ENCODE measurements at regions not wholly inside any gene's neighbourhood (a gene's known extent, or its start where the extent isn't known, plus 50 kb on each side); places are given as distances from the start of the nearest gene placed in this dataset.
"Not testable (repeated sequence)": the region's sequence is repeated elsewhere in the genome, so short reads cannot be mapped to it uniquely, and the experiment has no call there.

DNA sequence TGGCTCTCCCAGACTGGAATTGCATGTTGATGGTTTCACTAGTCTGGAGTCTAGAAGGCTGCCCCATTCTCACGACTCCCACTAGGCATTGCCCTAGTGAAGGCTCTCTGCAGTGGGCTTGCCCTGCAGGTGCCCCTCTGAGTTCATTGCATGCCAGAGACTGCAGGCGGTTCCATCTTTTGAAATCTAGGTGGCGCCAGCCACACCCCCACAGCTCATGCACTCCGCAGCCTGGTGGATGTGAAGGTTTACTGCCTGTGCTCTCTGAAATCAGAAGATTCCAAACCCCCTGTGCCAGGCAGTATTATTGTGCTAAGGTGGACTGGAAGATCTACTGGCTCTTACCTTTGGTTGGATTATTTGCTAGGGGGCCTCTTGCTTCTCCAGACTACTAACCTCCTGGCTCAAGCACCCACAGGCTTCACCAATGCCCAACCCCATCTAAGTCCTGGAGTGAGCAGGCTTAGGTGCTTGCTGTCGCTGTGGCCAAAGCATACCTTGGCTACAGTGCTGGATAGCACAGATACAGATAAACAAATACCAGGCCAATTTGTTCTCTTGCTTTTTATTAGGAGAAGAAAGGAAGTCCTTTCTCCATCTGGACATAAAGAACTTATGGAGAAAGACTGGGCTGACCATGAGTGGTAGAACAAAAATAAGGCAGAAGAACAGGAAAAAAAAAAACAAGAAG, 83.5 kb upstream of the SIM2 start:
- DNase-seq (ENCODE audit: low read depth), result no peak
- H3K4me3 ChIP-seq (ENCODE audit: control insufficient read depth, low read depth, low read length), result no peak overlapping the region
- TF ChIP-seq, protein P1, sequence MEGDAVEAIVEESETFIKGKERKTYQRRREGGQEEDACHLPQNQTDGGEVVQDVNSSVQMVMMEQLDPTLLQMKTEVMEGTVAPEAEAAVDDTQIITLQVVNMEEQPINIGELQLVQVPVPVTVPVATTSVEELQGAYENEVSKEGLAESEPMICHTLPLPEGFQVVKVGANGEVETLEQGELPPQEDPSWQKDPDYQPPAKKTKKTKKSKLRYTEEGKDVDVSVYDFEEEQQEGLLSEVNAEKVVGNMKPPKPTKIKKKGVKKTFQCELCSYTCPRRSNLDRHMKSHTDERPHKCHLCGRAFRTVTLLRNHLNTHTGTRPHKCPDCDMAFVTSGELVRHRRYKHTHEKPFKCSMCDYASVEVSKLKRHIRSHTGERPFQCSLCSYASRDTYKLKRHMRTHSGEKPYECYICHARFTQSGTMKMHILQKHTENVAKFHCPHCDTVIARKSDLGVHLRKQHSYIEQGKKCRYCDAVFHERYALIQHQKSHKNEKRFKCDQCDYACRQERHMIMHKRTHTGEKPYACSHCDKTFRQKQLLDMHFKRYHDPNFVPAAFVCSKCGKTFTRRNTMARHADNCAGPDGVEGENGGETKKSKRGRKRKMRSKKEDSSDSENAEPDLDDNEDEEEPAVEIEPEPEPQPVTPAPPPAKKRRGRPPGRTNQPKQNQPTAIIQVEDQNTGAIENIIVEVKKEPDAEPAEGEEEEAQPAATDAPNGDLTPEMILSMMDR (IDR thresholded peaks at IDR 0.05; ENCODE audit: control insufficient read depth, insufficient read depth, low read depth, low read length, missing control alignments), result peak; percentile 17

DNA sequence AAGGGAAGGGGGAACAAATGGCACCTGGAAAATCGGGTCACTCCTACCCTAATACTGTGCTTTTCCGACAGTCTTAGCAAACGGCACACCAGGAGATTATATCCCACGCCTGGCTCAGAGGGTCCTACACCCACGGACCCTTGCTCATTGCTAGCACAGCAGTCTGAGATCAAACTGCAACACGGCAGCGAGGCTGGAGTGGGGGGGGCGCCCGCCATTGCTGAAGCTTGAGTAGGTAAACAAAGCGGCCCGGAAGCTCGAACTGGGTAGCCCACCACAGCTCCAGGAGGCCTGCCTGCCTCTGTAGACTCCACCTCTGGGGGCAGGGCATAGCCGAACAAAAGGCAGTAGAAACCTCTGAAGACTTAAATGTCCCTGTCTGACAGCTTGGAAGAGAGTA, 82.1 kb upstream of the SIM2 start:
- H3K4me3 ChIP-seq (ENCODE audit: control insufficient read depth, low read depth, low read length); DNase-seq (ENCODE audit: low read depth): not testable (repeated sequence)

DNA sequence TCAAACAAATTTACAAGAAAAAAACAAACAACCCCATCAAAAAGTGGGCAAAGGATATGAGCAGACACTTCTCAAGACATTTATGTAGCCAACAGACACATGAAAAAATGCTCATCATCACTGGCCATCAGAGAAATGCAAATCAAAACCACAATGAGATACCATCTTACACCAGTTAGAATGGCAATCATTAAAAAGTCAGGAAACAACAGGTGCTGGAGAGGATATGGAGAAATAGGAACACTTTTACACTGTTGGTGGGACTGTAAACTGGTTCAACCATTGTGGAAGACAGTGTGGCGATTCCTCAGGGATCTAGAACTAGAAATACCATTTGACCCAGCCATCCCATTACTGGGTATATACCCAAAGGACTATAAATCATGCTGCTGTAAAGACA, 77.1 kb upstream of the SIM2 start:
- not testable (repeated sequence) for H3K4me3 ChIP-seq (ENCODE audit: control insufficient read depth, low read depth, low read length); DNase-seq (ENCODE audit: low read depth)

DNA sequence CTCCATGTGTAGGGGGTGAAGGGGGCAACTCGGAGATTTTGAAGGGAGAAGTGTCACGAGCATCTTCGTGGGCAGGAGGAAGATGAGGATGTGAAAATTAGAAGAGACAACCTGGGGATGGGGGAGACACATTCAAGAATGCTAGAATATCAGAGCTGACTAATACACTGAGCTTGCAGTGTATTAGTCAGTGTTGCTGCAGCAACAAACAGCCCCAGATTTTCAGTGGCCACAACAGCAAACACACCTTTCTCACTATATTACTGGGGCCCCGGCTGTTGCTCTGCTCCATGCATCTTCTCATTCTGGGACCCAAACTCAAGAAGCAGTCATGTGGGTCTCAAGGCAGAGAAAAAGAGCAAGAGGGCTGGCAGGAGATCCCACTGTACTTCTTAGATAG, 74.8 kb upstream of the SIM2 start:
- TF ChIP-seq, protein P1 (IDR thresholded peaks at IDR 0.05; ENCODE audit: control insufficient read depth, insufficient read depth, low read depth, low read length, missing control alignments), result no peak
- H3K4me3 ChIP-seq (ENCODE audit: control insufficient read depth, low read depth, low read length), result no peak overlapping the region
- DNase-seq (ENCODE audit: low read depth), result no peak

DNA sequence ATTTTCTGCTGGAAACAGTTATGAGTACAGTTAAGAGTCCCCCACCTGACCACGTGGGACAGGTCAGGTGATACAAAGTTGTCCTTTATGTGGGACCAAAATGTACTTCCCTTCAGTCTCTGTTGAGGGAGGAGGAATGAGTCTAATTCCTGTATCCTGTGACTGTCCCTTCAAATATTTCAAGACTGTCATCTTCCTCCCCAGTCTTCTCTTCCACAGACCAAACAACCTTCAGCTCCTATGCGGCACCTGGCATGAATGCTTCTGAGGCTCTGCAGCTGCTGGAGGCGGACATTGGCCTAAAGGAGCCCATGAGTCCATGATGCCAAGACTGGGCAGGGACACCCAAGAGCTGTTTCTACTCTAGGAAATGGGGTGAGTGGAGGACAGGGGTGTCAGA, 72.1 kb upstream of the SIM2 start:
- no peak overlapping the region for H3K4me3 ChIP-seq (ENCODE audit: control insufficient read depth, low read depth, low read length)
- TF ChIP-seq, protein P1 (IDR thresholded peaks at IDR 0.05; ENCODE audit: control insufficient read depth, insufficient read depth, low read depth, low read length, missing control alignments), result no peak
- DNase-seq (ENCODE audit: low read depth), result no peak

DNA sequence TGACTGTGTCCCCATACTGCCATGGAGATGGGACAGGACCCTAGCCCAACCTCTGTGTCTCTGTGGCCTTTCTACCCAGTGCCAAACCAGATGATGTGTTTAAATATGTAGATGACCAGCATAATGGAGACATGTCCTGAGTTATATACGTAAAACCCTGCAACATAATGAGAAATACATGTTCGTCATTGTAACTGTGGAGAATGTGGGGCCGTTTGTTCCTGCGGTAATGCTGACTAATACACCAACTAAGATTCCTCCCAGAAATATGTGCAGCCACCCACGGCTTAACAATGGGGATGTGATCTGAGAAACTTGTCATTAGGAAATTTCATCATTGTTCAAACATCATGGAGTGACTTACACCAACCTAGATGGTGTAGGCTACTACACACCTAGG, 71.7 kb upstream of the SIM2 start:
- DNase-seq (ENCODE audit: low read depth), result peak; percentile 45
- TF ChIP-seq, protein P1 (IDR thresholded peaks at IDR 0.05; ENCODE audit: control insufficient read depth, insufficient read depth, low read depth, low read length, missing control alignments), result no peak

DNA sequence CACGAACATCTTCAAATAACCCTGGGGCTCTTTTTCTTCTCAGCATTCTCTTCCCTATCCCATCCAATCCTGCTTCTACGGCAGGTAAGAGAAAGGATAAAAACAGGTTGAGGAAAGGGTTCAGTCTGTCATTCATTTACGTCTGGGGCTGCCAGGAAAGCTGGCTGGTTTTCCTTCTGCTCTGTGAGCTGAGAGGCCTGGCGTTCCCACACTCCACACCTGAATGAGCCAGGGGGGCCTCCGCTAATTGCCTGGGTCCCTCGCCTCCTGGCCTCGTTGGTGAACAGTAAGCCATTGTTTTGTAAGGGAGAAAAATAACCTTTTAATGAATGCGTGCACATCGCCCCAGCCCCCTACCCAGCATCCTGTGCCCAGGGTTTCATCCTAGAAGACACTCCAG, 70.8 kb upstream of the SIM2 start:
- H3K4me3 ChIP-seq (ENCODE audit: control insufficient read depth, low read depth, low read length), result no peak overlapping the region
- TF ChIP-seq, protein P1 (IDR thresholded peaks at IDR 0.05; ENCODE audit: control insufficient read depth, insufficient read depth, low read depth, low read length, missing control alignments), result no peak
- DNase-seq (ENCODE audit: low read depth), result no peak

More for the DNA sequence above, 71.7 kb upstream of the SIM2 start:
- no peak overlapping the region for H3K4me3 ChIP-seq (ENCODE audit: control insufficient read depth, low read depth, low read length)
